ENCODE measurements at regions not wholly inside any gene's neighbourhood (a gene's known extent, or its start where the extent isn't known, plus 50 kb on each side); places are given as distances from the start of the nearest gene placed in this dataset.

- TF ChIP-seq CTCF (IDR thresholded peaks at IDR 0.05; ENCODE audit: insufficient read depth, low read depth, low read length) (no peak), EZH2 (IDR thresholded peaks at IDR 0.05; ENCODE audit: insufficient read depth, low read length) (no peak)
These were observed 200.8 kb upstream of the GIMD1 start for GRCh38 chr4:106569146-106570031.

Measured in astrocyte (in vitro differentiated cells and primary cell).